ENCODE measurements at regions not wholly inside any gene's neighbourhood (a gene's known extent, or its start where the extent isn't known, plus 50 kb on each side); places are given as distances from the start of the nearest gene placed in this dataset.

DNA sequence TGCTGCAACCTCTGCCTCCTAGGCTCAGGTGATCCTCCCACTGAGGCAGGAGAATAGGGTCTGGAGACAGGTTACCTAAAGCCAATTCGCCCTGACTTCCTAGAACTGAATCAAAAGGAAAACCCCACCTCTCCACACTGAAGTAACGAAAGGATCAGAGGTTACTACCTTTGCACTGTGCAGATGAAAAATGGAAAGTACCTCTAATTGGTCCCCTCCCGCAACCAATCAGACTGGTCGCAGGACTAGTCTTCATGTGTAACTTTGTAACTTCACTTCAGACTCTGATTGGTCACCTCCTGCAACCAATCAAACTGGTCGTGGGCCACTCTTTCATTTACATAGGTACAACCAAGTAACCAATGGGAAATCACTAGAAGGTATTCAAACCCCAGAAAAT is 61.1 kb downstream of the ATXN3L start:
- TF ChIP-seq, protein P1, sequence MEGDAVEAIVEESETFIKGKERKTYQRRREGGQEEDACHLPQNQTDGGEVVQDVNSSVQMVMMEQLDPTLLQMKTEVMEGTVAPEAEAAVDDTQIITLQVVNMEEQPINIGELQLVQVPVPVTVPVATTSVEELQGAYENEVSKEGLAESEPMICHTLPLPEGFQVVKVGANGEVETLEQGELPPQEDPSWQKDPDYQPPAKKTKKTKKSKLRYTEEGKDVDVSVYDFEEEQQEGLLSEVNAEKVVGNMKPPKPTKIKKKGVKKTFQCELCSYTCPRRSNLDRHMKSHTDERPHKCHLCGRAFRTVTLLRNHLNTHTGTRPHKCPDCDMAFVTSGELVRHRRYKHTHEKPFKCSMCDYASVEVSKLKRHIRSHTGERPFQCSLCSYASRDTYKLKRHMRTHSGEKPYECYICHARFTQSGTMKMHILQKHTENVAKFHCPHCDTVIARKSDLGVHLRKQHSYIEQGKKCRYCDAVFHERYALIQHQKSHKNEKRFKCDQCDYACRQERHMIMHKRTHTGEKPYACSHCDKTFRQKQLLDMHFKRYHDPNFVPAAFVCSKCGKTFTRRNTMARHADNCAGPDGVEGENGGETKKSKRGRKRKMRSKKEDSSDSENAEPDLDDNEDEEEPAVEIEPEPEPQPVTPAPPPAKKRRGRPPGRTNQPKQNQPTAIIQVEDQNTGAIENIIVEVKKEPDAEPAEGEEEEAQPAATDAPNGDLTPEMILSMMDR (IDR thresholded peaks at IDR 0.05): no peak
- TF ChIP-seq POLR2A (IDR thresholded peaks at IDR 0.05): no peak
